Bronchial epithelial cell (primary cell): ENCODE measurements at regions not wholly inside any gene's neighbourhood (a gene's known extent, or its start where the extent isn't known, plus 50 kb on each side); places are given as distances from the start of the nearest gene placed in this dataset.

Experiments used
- DNase-seq: peaks from one replicate; pipeline ENCODE4 v3.0.0-alpha.2; 2010; ENCODE audit warnings: low read depth
- FAIRE-seq: peaks from 2 replicates; lab custom pipeline; 2011; peaks lifted over from hg19 to GRCh38; lab: Jason Lieb, UNC
- H3K27me3 ChIP-seq: 2 replicates; pipeline ENCODE4 v1.5.1; 2011; ENCODE audit warnings: low read length; ENCODE audit not compliant: control insufficient read depth, insufficient read depth
- H3K36me3 ChIP-seq: 2 replicates; pipeline ENCODE4 v1.5.1; 2011; ENCODE audit warnings: low read length; ENCODE audit not compliant: control insufficient read depth, insufficient read depth
- H3K4me3 ChIP-seq: 2 replicates; pipeline ENCODE4 v1.5.1; 2011; ENCODE audit warnings: mild to moderate bottlenecking, low read depth, low read length, control low read depth
- CTCF ChIP-seq: IDR thresholded peaks from 2 replicates; pipeline ENCODE4 v1.5.1; 2011; ENCODE audit warnings: mild to moderate bottlenecking, moderate library complexity, low read length, control low read depth, inconsistent platforms; ENCODE audit not compliant: insufficient read depth, severe bottlenecking

- no peak for TF ChIP-seq CTCF
- no peaks in the 10 kb centered on the region for H3K36me3 ChIP-seq
- DNase-seq (no peak), FAIRE-seq (no peak)
- no peaks in the 10 kb centered on the region for H3K27me3 ChIP-seq
- no peak overlapping the region for H3K4me3 ChIP-seq
These were observed 513.0 kb upstream of the MYT1L start for GRCh38 chr2:2843969-2844548.

- DNase-seq (no peak), FAIRE-seq (no peak)
- H3K27me3 ChIP-seq, result no peaks in the 10 kb centered on the region
- no peak for TF ChIP-seq CTCF
- H3K36me3 ChIP-seq, result no peaks in the 10 kb centered on the region
- no peak overlapping the region for H3K4me3 ChIP-seq
These were observed 511.4 kb upstream of the MYT1L start for GRCh38 chr2:2842466-2842865.

- no peaks in the 10 kb centered on the region for H3K27me3 ChIP-seq
- TF ChIP-seq CTCF, result no peak
- no peak overlapping the region for H3K4me3 ChIP-seq
- H3K36me3 ChIP-seq, result no peaks in the 10 kb centered on the region
- FAIRE-seq (no peak), DNase-seq (no peak)
These were observed 509.7 kb upstream of the MYT1L start for GRCh38 chr2:2840681-2841300.

GRCh38 chr2:2839782-2840531 lies 508.9 kb upstream of the MYT1L start:
- Histone ChIP-seq H3K36me3 (no peaks in the 10 kb centered on the region), H3K4me3 (no peak overlapping the region), H3K27me3 (no peaks in the 10 kb centered on the region)
- TF ChIP-seq CTCF, result no peak
- FAIRE-seq (no peak), DNase-seq (no peak)

- H3K4me3 ChIP-seq, result no peak overlapping the region
These were observed 508.3 kb upstream of the MYT1L start for GRCh38 chr2:2839393-2839781.

More at GRCh38 chr2:2839393-2839781, 508.3 kb upstream of the MYT1L start:
- FAIRE-seq, result no peak
- no peak for DNase-seq
- no peaks in the 10 kb centered on the region for H3K36me3 ChIP-seq
- no peaks in the 10 kb centered on the region for H3K27me3 ChIP-seq
- no peak for TF ChIP-seq CTCF
